ENCODE measurements at regions not wholly inside any gene's neighbourhood (a gene's known extent, or its start where the extent isn't known, plus 50 kb on each side); places are given as distances from the start of the nearest gene placed in this dataset.

DNA sequence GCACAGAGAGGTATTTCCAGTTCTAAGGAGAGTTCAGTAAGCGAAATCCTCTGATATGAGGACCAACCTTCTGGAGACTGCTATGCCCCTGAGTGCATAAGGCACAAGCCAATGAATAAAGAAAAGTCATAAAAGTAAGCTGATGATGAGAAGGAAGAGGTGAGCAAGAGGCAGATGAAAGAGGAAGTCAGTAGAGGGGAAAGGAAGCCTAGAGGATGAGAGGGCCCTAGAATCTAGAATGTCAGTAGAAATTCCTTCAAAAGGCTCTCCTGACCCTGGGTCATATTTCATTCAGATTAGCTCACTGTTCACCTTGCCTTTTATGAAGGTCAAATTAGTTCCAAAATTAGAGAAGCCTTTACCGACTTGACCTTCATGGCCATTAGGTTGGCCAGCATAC, 209.2 kb downstream of the CD83 start:
- DNase-seq (ENCODE audit: low spot score) (no peak), ATAC-seq (ENCODE audit: low FRiP score) (no peak)
- TF ChIP-seq, protein P1, sequence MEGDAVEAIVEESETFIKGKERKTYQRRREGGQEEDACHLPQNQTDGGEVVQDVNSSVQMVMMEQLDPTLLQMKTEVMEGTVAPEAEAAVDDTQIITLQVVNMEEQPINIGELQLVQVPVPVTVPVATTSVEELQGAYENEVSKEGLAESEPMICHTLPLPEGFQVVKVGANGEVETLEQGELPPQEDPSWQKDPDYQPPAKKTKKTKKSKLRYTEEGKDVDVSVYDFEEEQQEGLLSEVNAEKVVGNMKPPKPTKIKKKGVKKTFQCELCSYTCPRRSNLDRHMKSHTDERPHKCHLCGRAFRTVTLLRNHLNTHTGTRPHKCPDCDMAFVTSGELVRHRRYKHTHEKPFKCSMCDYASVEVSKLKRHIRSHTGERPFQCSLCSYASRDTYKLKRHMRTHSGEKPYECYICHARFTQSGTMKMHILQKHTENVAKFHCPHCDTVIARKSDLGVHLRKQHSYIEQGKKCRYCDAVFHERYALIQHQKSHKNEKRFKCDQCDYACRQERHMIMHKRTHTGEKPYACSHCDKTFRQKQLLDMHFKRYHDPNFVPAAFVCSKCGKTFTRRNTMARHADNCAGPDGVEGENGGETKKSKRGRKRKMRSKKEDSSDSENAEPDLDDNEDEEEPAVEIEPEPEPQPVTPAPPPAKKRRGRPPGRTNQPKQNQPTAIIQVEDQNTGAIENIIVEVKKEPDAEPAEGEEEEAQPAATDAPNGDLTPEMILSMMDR (IDR thresholded peaks at IDR 0.05): no peak

DNA sequence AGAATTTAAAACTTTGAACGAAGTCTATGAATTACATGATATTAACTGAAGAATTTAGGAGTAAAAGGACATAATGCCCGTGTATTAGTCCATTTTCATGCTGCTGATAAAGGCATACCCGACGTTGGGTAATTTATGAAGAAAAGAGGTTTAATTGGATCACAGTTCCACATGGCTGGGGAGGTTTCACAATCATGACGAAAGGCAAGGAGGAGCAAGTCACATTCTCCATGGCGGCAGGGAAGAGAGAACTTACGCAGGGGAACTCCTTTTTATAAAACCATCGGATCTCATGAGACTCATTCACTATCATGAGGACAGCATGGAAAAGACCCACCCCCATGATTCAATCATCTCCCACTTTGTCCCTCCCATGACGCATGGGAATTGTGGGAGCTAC, 210.6 kb downstream of the CD83 start:
- TF ChIP-seq, protein P1 (IDR thresholded peaks at IDR 0.05): no peak
- no peak for DNase-seq (ENCODE audit: low spot score)
- no peak for ATAC-seq (ENCODE audit: low FRiP score)

DNA sequence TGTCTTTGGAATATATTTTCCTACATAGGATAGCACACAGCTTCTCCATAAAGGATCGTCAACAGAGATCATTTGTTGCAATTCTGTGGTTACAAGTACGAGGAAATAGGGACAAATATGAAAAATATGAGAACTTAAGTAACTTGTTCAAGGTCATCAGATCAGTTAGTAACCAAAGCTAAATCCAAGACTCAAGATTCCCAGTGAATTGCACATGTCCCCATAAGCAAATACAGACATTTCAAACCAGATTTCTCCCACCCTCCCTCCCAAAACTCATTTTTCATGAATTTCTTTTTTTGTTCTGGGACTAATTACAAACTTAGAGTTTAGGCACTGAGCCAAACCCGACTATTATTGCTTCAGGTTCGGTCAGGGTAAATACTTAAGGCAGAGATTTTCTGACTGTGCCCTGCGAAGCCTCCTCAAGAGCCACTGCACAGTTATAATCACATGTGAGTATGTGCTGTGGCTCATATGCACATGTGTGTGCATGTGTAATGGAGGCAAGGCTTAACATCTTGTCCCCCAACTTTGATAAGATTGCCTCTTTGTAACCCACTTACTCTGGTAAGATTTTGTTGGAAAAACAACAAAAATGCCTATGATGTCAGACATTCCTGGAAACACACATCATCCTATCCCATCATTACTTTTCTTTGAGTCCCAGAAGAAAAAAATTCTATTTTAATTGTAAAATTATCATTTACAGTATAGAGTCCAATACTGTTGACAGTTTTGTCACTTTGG, 216.2 kb downstream of the CD83 start:
- ATAC-seq (ENCODE audit: low FRiP score) (no peak), DNase-seq (ENCODE audit: low spot score) (no peak)
- TF ChIP-seq, protein P1 (IDR thresholded peaks at IDR 0.05): no peak

DNA sequence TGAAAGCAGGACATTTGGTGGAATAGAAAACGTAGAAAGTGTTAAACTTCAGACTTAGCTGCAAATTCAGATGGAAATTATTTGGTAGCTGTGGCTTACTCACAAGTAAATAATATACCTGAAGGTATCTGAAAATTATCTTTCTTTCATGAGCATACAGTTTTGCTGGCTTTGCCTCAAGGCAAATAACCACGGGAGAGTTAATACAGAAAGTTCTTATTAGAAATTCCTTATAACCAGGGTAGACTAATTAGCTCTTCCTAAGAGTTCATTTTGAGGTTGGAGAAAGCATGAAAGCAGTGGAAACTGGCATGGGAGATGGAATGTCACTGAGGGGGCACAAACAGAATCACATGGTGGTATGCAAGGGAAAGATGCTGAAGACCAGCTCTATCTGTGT, 217.5 kb downstream of the CD83 start:
- TF ChIP-seq, protein P1 (IDR thresholded peaks at IDR 0.05): no peak
- no peak for ATAC-seq (ENCODE audit: low FRiP score)
- no peak for DNase-seq (ENCODE audit: low spot score)

DNA sequence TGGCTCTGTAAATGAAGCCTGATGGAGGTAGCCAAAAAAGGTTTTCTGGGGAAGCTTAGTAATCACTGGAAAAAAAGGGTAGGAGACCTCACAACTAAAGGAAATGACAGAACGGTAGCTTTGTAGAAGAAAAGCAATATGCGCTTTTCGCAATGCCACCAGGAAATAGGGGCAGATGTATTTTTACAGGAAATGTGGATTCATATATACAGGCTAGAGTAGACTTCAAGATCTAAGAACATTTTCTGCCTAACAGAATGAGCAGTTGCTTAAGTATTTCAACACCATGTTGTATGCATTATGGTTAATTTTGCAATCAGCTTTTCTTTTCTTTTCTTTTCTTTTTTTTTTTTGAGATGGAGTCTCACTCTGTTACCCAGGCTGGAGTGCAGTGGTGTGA, 219.6 kb downstream of the CD83 start:
- DNase-seq (ENCODE audit: low spot score) (no peak), ATAC-seq (ENCODE audit: low FRiP score) (no peak)
- TF ChIP-seq, protein P1 (IDR thresholded peaks at IDR 0.05): no peak

DNA sequence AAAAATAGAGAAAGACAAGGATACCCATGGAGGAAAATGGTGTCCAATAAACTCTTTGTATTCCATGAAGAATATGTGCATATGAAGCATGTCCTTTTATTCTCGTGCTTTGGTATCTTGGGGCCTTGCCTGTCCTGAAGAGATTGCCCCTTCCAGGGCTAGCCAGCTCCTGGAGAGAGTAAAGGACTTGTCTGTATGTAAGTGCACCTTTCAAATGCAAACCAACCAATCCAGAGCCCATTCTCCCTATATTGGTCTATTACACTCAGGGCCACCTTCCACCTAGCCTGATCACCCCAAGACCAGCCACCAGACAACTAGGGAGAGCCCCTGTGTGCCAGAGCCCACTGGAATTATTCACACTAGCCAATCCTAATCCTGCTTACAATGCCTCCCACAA, 221.6 kb downstream of the CD83 start:
- no peak for ATAC-seq (ENCODE audit: low FRiP score)
- TF ChIP-seq, protein P1 (IDR thresholded peaks at IDR 0.05): no peak
- no peak for DNase-seq (ENCODE audit: low spot score)

Measured in omental fat pad (tissue), 3 donors.